HepG2 (cell line): ENCODE measurements at regions not wholly inside any gene's neighbourhood (a gene's known extent, or its start where the extent isn't known, plus 50 kb on each side); places are given as distances from the start of the nearest gene placed in this dataset.

ENCODE experiments used
- HOXA9 ChIP-seq: sonication (generic); formaldehyde crosslinking; IDR thresholded peaks from 2 replicates; pipeline ENCODE4 v1.8.1; 2022; ENCODE audit warnings: missing genetic modification reagents, mild to moderate bottlenecking, moderate library complexity, borderline replicate concordance
- RNF2 ChIP-seq: fragments of 450-650 bp; conservative IDR thresholded peaks from 2 replicates; pipeline ENCODE4 v1.6.1; 2016; ENCODE audit warnings: low read depth
- SNAI1 ChIP-seq: sonication (generic); formaldehyde crosslinking; IDR thresholded peaks from 2 replicates; pipeline ENCODE4 v1.5.0; 2020; ENCODE audit warnings: mild to moderate bottlenecking, missing genetic modification reagents, borderline replicate concordance
- SNAPC4 ChIP-seq: sonication (generic); formaldehyde crosslinking; IDR thresholded peaks from 2 replicates; pipeline ENCODE4 v1.4.0; 2020; ENCODE audit warnings: mild to moderate bottlenecking, missing genetic modification reagents
- ZBTB25 ChIP-seq: IDR thresholded peaks from 2 replicates; pipeline ENCODE4 v1.6.1; 2018; ENCODE audit warnings: missing genetic modification reagents
- ZHX1 ChIP-seq: sonication (generic); formaldehyde crosslinking; IDR thresholded peaks from 2 replicates; pipeline ENCODE4 v1.8.1; 2022; ENCODE audit warnings: low read depth, mild to moderate bottlenecking, missing genetic modification reagents
- ZNF3 ChIP-seq: IDR thresholded peaks from 2 replicates; pipeline ENCODE4 v1.7.0; 2017; ENCODE audit warnings: inconsistent platforms
- ZNF451 ChIP-seq: sonication (generic); formaldehyde crosslinking; IDR thresholded peaks from 2 replicates; pipeline ENCODE4 v1.5.0; 2020; ENCODE audit warnings: mild to moderate bottlenecking, missing genetic modification reagents
- ZNF614 ChIP-seq: IDR thresholded peaks from 2 replicates; pipeline ENCODE4 v1.6.1; 2018; ENCODE audit warnings: missing biosample characterization, missing genetic modification reagents, inconsistent platforms, borderline replicate concordance
- ZNF615 ChIP-seq: sonication (generic); formaldehyde crosslinking; IDR thresholded peaks from 2 replicates; pipeline ENCODE4 v1.5.0; 2020; ENCODE audit warnings: mild to moderate bottlenecking, missing genetic modification reagents, borderline replicate concordance

GRCh38 chr9:107090218-107090617 lies 192.9 kb upstream of the RAD23B start (continued):
- TF ChIP-seq ZBTB25 (CRISPR knock-in tag), result no peak
- no peak for TF ChIP-seq ZNF451 (CRISPR knock-in tag)
- TF ChIP-seq ZNF614 (CRISPR knock-in tag), result no peak
- TF ChIP-seq HOXA9 (CRISPR knock-in tag), result no peak
- no peak for TF ChIP-seq ZNF615
- no peak for TF ChIP-seq ZHX1 (CRISPR knock-in tag)
- no peak for TF ChIP-seq SNAI1 (CRISPR knock-in tag)
- TF ChIP-seq ZNF3, result no peak
- no peak for TF ChIP-seq SNAPC4
- TF ChIP-seq RNF2, result no peak
